ENCODE measurements at regions not wholly inside any gene's neighbourhood (a gene's known extent, or its start where the extent isn't known, plus 50 kb on each side); places are given as distances from the start of the nearest gene placed in this dataset.

DNA sequence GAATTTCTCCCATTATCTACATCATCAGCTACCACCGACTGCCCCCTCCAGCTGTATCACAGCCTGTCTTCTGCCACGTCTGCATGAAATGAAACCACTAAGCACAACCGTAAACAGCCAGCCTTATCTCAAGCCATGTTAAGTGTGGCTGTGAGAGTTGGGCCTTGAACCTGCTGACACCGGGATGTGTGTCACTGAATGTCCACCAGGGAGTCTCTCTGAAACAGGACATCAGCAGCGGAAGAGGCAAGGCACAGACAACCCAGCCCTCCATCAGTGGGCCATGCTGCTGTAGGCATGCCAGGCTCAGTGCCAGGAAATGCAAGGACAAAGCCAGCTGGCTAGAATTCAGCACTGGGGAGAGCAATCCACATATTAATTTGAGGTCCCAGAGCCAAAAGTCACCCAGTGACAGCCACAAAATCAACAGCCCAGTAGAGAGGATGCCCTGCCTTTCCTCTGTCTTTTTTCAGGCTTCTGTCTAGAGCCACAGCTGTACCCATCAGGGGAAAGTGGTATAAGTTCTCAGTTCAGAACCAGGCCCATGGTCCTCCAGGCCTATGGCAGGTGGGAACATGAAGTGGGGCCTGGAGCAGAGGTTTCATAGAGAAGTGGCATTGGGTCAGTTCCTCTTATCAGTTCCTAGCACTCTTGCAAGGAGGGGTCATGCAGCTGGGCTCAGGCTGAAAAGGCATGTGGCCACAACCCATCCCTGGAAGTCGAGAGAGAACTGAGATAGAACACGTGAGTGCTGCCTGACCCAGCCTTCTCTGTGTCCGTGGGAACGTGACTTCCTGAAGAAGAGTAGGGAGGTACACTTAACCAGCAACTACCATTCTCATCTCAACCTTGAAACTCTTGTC lies 199.4 kb downstream of the ESM1 start:
- 66 to 73% methylated on average over 6 to 8 of the region's 9 CpGs for WGBS, 2 donors
- H3K27me3 ChIP-seq, result no peaks in the 10 kb centered on the region
- intact Hi-C loops (cut with DNase I), result no loop called here
- H3K9me3 ChIP-seq, result no peaks in the 10 kb centered on the region
- no peaks in the 10 kb centered on the region for H3K36me3 ChIP-seq
- peaks cover 0 to 11% (median 0%) of the 10 kb centered on the region in 3 donors for H3K4me1 ChIP-seq
- H3K4me3 ChIP-seq, result no peak overlapping the region
- no peak for DNase-seq
- no peak overlapping the region for H3K27ac ChIP-seq
- TF ChIP-seq, protein P1, sequence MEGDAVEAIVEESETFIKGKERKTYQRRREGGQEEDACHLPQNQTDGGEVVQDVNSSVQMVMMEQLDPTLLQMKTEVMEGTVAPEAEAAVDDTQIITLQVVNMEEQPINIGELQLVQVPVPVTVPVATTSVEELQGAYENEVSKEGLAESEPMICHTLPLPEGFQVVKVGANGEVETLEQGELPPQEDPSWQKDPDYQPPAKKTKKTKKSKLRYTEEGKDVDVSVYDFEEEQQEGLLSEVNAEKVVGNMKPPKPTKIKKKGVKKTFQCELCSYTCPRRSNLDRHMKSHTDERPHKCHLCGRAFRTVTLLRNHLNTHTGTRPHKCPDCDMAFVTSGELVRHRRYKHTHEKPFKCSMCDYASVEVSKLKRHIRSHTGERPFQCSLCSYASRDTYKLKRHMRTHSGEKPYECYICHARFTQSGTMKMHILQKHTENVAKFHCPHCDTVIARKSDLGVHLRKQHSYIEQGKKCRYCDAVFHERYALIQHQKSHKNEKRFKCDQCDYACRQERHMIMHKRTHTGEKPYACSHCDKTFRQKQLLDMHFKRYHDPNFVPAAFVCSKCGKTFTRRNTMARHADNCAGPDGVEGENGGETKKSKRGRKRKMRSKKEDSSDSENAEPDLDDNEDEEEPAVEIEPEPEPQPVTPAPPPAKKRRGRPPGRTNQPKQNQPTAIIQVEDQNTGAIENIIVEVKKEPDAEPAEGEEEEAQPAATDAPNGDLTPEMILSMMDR (IDR thresholded peaks at IDR 0.05), result no peak
- TF ChIP-seq POLR2A (IDR thresholded peaks at IDR 0.05), result no peak

DNA sequence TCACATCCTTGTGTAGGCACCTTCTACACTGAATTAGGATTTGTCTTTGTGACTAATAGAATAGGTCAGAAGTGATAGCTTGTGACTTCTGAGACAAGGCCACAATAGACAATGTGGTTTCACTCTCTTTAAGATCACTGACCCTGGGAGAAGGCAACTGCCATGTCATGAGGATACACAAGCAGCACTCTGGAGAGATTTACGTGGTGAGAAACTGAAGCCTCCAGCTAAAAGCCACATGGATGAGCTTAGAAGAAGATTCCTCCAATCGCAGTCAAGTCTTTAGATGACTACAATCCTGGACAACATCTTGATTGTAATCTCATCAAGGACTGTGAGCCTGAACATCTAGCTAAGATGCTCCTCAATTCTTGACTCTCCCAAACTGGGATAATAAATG lies 206.6 kb downstream of the ESM1 start:
- Histone ChIP-seq H3K4me3 (no peak overlapping the region), H3K27ac (no peak overlapping the region), H3K9me3 (no peaks in the 10 kb centered on the region), H3K36me3 (no peaks in the 10 kb centered on the region), H3K27me3 (no peaks in the 10 kb centered on the region), H3K4me1 (peaks cover 0 to 16% (median 0%) of the 10 kb centered on the region in 3 donors)
- no peak for DNase-seq
- 90 to 92% methylated on average over 2 of the region's 2 CpGs for WGBS, 2 donors
- TF ChIP-seq, protein P1 (IDR thresholded peaks at IDR 0.05), result no peak
- TF ChIP-seq POLR2A (IDR thresholded peaks at IDR 0.05), result no peak
- intact Hi-C loops (cut with DNase I), result no loop called here

DNA sequence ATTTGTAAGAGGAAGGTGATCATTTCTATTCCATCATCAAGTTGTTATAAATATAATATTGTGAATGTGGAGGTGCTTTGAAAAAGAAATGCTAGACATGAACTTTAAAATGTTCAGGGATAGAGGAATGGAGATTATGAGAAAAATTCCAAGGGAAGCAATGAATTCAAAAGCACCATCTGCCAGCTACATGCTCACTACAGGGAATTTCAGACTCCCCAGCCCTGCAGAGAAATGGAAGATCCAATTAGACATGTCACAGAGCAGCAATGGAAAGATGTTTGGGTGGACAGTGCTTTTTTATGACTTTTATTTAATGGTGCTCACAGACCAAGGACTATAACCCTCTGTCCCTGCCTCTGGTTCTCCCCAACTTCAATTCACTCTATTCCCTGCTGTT lies 209.7 kb downstream of the ESM1 start:
- no peak overlapping the region for H3K27ac ChIP-seq
- H3K4me3 ChIP-seq, result no peak overlapping the region
- H3K4me1 ChIP-seq, result peaks cover 0 to 16% (median 0%) of the 10 kb centered on the region in 3 donors
- no peaks in the 10 kb centered on the region for H3K9me3 ChIP-seq
- TF ChIP-seq, protein P1 (IDR thresholded peaks at IDR 0.05), result no peak
- no peak for TF ChIP-seq POLR2A (IDR thresholded peaks at IDR 0.05)
- no peaks in the 10 kb centered on the region for H3K27me3 ChIP-seq
- no peak for DNase-seq
- intact Hi-C loops (cut with DNase I), result no loop called here
- no peaks in the 10 kb centered on the region for H3K36me3 ChIP-seq

DNA sequence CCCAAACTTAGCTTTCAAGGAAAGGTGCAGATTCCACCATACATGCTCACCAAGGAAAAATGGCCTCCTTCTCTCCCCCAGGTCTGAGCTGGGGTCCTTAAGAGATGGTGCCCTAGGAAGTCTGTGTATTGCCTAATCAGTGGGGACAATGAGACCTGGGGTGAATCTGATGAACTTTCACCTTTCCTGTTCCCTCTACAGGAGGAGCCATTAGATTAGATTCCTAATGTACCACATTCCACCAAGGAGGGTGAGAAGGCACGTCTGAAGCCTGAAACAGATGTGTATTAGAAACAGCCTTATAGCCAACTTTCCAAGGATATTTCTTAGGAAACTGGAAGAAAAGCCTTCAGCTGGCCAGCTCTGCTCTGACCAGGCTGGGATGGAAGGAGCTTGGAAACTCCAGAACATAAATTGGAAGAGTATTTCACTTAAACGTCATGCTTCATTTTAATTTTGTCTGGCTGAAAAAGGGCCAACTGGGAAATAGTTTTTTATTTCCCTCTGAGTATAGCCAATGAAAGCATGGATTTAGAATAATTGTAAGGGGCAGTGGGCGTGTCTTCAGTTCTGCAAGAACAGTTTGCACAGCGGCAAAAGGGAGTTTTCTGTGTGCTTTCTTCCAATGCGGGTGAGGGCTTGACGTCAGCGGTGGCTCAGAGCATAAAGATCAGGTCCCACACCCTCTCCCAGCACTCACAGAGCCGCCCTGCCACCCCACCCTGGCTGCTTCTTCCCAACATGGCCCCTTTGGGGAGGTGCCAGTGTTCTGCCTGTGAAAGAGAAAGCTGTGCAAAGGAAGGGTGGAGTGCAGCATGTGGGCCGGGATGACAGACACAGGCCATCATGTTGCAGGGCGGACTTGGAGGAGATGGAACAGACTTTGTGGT lies 210.9 kb downstream of the ESM1 start:
- H3K4me3 ChIP-seq, result no peak overlapping the region
- peak overlapping the region in 2 of 4 donors; percentile 31 to 44 for H3K27ac ChIP-seq
- no peak for DNase-seq
- no peaks in the 10 kb centered on the region for H3K36me3 ChIP-seq
- intact Hi-C loops (cut with DNase I), result no loop called here
- H3K27me3 ChIP-seq, result no peaks in the 10 kb centered on the region
- H3K9me3 ChIP-seq, result no peaks in the 10 kb centered on the region
- 32 to 61% methylated on average over 7 to 9 of the region's 10 CpGs for WGBS, 2 donors
- TF ChIP-seq, protein P1 (IDR thresholded peaks at IDR 0.05), result no peak
- no peak for TF ChIP-seq POLR2A (IDR thresholded peaks at IDR 0.05)
- peaks cover 0 to 16% (median 0%) of the 10 kb centered on the region in 3 donors for H3K4me1 ChIP-seq

DNA sequence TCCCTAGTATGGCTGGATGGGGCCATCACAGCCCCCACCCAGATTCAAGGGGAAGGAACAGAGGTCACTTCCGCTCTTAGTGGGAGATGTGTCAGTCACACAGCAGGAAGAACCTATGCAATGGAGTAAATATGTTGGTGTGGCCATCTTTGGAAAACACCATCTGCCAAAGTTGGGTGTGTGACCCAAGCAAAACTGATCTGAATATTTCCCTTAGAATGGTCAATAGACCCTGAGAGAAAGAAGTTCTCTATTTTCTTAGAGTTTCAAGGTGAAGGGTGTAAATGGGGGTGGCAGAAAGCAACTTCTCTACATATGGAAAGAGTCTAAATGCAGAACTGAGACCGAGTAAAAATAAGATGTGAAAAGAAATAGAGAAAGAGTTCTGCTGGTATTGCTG lies 212.7 kb downstream of the ESM1 start:
- H3K27ac ChIP-seq, result no peak overlapping the region
- H3K4me1 ChIP-seq, result peaks cover 0 to 16% (median 0%) of the 10 kb centered on the region in 3 donors
- H3K36me3 ChIP-seq, result no peaks in the 10 kb centered on the region
- 88 to 94% methylated on average over 2 of the region's 2 CpGs for WGBS, 2 donors
- intact Hi-C loops (cut with DNase I), result no loop called here
- DNase-seq, result no peak
- H3K9me3 ChIP-seq, result no peaks in the 10 kb centered on the region
- no peaks in the 10 kb centered on the region for H3K27me3 ChIP-seq
- no peak overlapping the region for H3K4me3 ChIP-seq
- TF ChIP-seq POLR2A (IDR thresholded peaks at IDR 0.05), result no peak
- TF ChIP-seq, protein P1 (IDR thresholded peaks at IDR 0.05), result no peak
